NCI-H2171 treated with DMSO at 0.1 percent for 48 hours (cell line): ENCODE measurements at regions not wholly inside any gene's neighbourhood (a gene's known extent, or its start where the extent isn't known, plus 50 kb on each side); places are given as distances from the start of the nearest gene placed in this dataset.

ENCODE experiments used
- DNase-seq: peaks from one replicate; lab custom pipeline; 2025; lab: John Stamatoyannopoulos, UW

DNA sequence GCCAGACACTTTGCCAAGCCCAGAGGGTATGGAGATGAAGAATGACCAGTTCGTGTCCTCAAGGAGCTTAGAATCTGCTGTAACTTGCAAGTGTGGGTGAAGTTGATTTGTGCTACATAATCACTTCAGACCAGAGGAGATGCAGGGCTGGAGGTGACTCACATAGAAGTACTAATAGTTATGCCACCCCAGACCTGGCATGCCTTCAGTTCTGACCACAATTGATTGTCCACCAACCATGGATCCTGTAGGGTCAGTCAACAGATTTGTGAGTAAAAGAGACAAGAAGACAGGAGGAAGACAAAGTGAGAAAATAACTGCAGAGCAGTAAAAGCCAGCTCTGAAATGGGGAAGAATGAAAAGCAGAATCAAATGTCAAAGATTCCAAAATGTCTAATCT, 51.2 kb upstream of the BMPER start:
- no peak for DNase-seq

DNA sequence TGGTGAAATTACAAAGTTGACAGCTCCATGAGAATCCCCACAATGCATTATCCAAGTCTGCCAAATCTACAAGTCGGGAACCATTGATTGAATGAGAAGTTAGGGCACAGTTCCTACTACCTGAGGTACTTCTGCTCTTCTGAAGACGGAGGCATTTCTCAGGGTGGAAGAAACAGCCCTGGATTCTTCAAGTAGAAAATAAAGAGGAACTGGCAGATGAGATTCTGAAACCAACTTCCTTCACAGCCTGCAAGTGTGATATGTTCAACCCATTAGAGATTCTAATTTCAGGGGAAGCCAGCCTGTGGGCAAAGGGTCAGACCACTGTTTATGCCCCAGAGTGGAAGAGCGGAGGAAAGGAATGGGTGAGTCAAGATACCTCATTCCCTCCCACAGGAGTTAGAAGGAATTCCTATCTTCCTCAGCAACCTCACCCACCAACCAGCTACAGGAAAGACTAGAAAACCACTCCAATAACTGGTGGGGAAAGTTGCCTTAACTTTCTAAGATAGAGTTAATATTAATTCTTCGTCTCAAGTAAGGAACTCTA, 50.5 kb upstream of the BMPER start:
- no peak for DNase-seq
